HEK293 (cell line): ENCODE measurements at regions not wholly inside any gene's neighbourhood (a gene's known extent, or its start where the extent isn't known, plus 50 kb on each side); places are given as distances from the start of the nearest gene placed in this dataset.

ENCODE experiments used
- CTCF ChIA-PET: fragments of 350-600 bp; formaldehyde crosslinking; extraction: SDS; loops from one replicate; lab custom pipeline; 2021; ENCODE audit warnings: antibody characterized with exemption; lab: Yijun Ruan, JAX
- POLR2A ChIA-PET: fragments of 300-600 bp; formaldehyde crosslinking; extraction: SDS; loops from one replicate; lab custom pipeline; 2020; ENCODE audit warnings: antibody characterized with exemption, inconsistent platforms; lab: Yijun Ruan, JAX
- H3K27ac ChIP-seq: fragments of 200-500 bp; sonication (Bioruptor generic); 2 replicates; pipeline ENCODE4 v1.5.1; 2014; ENCODE audit warnings: low read depth, low read length, control low read depth, inconsistent platforms; ENCODE audit errors: extremely low read depth
- H3K36me3 ChIP-seq, 2 experiments: fragments of 200-500 bp in 1 of 2; sonication (Bioruptor generic) in 1 of 2; 1 replicate in 1 of 2; 2 replicates in 1 of 2; pipeline ENCODE4 v1.5.1; 2014 to 2017; ENCODE audit warnings: inconsistent platforms in 2 of 2, low read length in 2 of 2; ENCODE audit not compliant: control insufficient read depth in 2 of 2, insufficient read depth in 1 of 2
- H3K4me1 ChIP-seq: fragments of 200-500 bp; sonication (Bioruptor generic); 2 replicates; pipeline ENCODE4 v1.5.1; 2014; ENCODE audit warnings: mild to moderate bottlenecking, low read length, inconsistent platforms; ENCODE audit not compliant: control insufficient read depth, insufficient read depth
- H3K4me3 ChIP-seq: 2 replicates; pipeline ENCODE4 v1.5.1; 2011; ENCODE audit warnings: low read depth, mild to moderate bottlenecking, control low read depth, low read length, moderate library complexity
- H3K9me3 ChIP-seq: fragments of 200-500 bp; sonication (Bioruptor generic); 2 replicates; pipeline ENCODE4 v1.5.1; 2014; ENCODE audit warnings: low read depth, low read length, inconsistent platforms; ENCODE audit not compliant: control insufficient read depth, insufficient read depth
- EGR2 ChIP-seq: fragments of 450-650 bp; formaldehyde crosslinking; IDR thresholded peaks from 2 replicates; pipeline ENCODE4 v1.5.1; 2016; ENCODE audit warnings: low read depth, missing biosample characterization, missing genetic modification characterization
- HOXD13 ChIP-seq: sonication (generic); formaldehyde crosslinking; IDR thresholded peaks from 2 replicates; pipeline ENCODE4 v1.8.0; 2022; ENCODE audit warnings: missing genetic modification reagents, borderline replicate concordance
- SCRT1 ChIP-seq: fragments of 450-650 bp; formaldehyde crosslinking; IDR thresholded peaks from 2 replicates; pipeline ENCODE4 v1.5.1; 2016; ENCODE audit warnings: missing biosample characterization, missing genetic modification characterization, borderline replicate concordance
- WT1 ChIP-seq: fragments of 450-650 bp; formaldehyde crosslinking; IDR thresholded peaks from 2 replicates; pipeline ENCODE4 v1.5.1; 2016; ENCODE audit warnings: missing biosample characterization, missing genetic modification characterization
- YY2 ChIP-seq: fragments of 450-650 bp; formaldehyde crosslinking; IDR thresholded peaks from 2 replicates; pipeline ENCODE4 v1.5.1; 2016; ENCODE audit warnings: missing biosample characterization, missing genetic modification characterization
- ZBTB48 ChIP-seq: fragments of 450-650 bp; formaldehyde crosslinking; IDR thresholded peaks from 2 replicates; pipeline ENCODE4 v1.5.1; 2016; ENCODE audit warnings: missing biosample characterization, missing genetic modification characterization
- ZNF10 ChIP-seq: fragments of 450-650 bp; formaldehyde crosslinking; IDR thresholded peaks from 2 replicates; pipeline ENCODE4 v1.5.1; 2017; ENCODE audit warnings: missing biosample characterization, missing genetic modification characterization
- ZNF16 ChIP-seq: fragments of 450-650 bp; formaldehyde crosslinking; IDR thresholded peaks from 2 replicates; pipeline ENCODE4 v1.5.1; 2016; ENCODE audit warnings: low read depth, missing biosample characterization, missing genetic modification characterization
- ZNF174 ChIP-seq: fragments of 450-650 bp; formaldehyde crosslinking; IDR thresholded peaks from 2 replicates; pipeline ENCODE4 v1.5.0; 2017; ENCODE audit warnings: missing biosample characterization, mild to moderate bottlenecking, missing genetic modification characterization
- ZNF2 ChIP-seq: fragments of 450-650 bp; formaldehyde crosslinking; IDR thresholded peaks from 2 replicates; pipeline ENCODE4 v1.5.1; 2016; ENCODE audit warnings: missing biosample characterization, missing genetic modification characterization
- ZNF23 ChIP-seq: fragments of 450-650 bp; formaldehyde crosslinking; IDR thresholded peaks from 2 replicates; pipeline ENCODE4 v1.5.1; 2016; ENCODE audit warnings: missing biosample characterization, missing genetic modification characterization, borderline replicate concordance
- ZNF335 ChIP-seq: fragments of 450-650 bp; formaldehyde crosslinking; conservative IDR thresholded peaks from 2 replicates; pipeline ENCODE4 v1.5.1; 2016; ENCODE audit warnings: missing biosample characterization, missing genetic modification characterization
- ZNF521 ChIP-seq: fragments of 450-650 bp; formaldehyde crosslinking; IDR thresholded peaks from 2 replicates; pipeline ENCODE4 v1.5.1; 2017; ENCODE audit warnings: missing biosample characterization, mild to moderate bottlenecking, missing genetic modification characterization
- ZNF677 ChIP-seq: fragments of 450-650 bp; IDR thresholded peaks from 2 replicates; pipeline ENCODE4 v1.5.0; 2018; ENCODE audit warnings: missing biosample characterization, mild to moderate bottlenecking, missing genetic modification characterization, moderate library complexity
- TF ChIP-seq, protein P1 (sequence below): fragments of 450-650 bp; formaldehyde crosslinking; conservative IDR thresholded peaks from 2 replicates; pipeline ENCODE4 v1.5.1; 2016; ENCODE audit warnings: low read depth, missing biosample characterization, missing genetic modification characterization
- TF ChIP-seq, protein P2 (sequence below): fragments of 450-650 bp; formaldehyde crosslinking; IDR thresholded peaks from 2 replicates; pipeline ENCODE4 v1.5.1; 2016; ENCODE audit warnings: missing biosample characterization, missing genetic modification characterization
- TF ChIP-seq, protein P3 (sequence below): fragments of 450-650 bp; formaldehyde crosslinking; IDR thresholded peaks from 2 replicates; pipeline ENCODE4 v1.5.1; 2016; ENCODE audit warnings: missing biosample characterization, missing genetic modification characterization
- TF ChIP-seq, protein P4 (sequence below): fragments of 450-650 bp; formaldehyde crosslinking; IDR thresholded peaks from 2 replicates; pipeline ENCODE4 v1.5.1; 2017; ENCODE audit warnings: missing biosample characterization, missing genetic modification characterization
- TF ChIP-seq, protein P5 (sequence below): fragments of 450-650 bp; formaldehyde crosslinking; IDR thresholded peaks from 2 replicates; pipeline ENCODE4 v1.5.1; 2017; ENCODE audit warnings: missing biosample characterization, missing genetic modification characterization
- TF ChIP-seq, protein P6 (sequence below): fragments of 450-650 bp; formaldehyde crosslinking; IDR thresholded peaks from 2 replicates; pipeline ENCODE4 v1.5.1; 2016; ENCODE audit warnings: missing biosample characterization, missing genetic modification characterization

DNA sequence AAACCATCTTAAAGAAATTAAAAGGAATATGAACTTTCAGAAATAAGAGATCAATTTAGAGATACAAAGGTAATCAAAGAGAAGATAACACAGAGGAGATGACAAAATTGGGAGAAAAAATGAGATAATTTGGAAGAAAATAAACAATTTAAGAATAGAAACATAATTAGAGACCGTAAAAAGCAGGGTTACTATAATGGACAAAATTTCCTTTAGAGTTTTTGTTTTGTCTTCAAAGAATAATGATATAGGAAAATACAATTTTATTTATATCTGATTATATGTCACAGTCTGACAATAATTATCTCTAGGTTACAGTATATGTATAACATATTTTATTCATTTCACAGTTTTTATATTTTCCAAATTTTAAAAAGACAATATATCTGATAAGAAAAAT is 716.4 kb upstream of the ZNF804A start:
- POLR2A ChIA-PET, result no interaction called here
- H3K4me1 ChIP-seq, result no peaks in the 10 kb centered on the region
- CTCF ChIA-PET, result no interaction called here
- H3K27ac ChIP-seq, result no peak overlapping the region
- H3K9me3 ChIP-seq, result no peaks in the 10 kb centered on the region
- H3K4me3 ChIP-seq, result no peak overlapping the region
- no peaks in the 10 kb centered on the region for H3K36me3 ChIP-seq
- TF ChIP-seq EGR2 (tag by site-specific recombination) (no peak), HOXD13 (CRISPR knock-in tag) (no peak), ZNF174 (tag by site-specific recombination) (no peak), ZNF521 (no peak), YY2 (tag by site-specific recombination) (no peak), ZNF16 (no peak), SCRT1 (tag by site-specific recombination) (no peak), ZNF335 (tag by site-specific recombination) (no peak), WT1 (tag by site-specific recombination) (no peak), ZNF10 (tag by site-specific recombination) (no peak), ZNF677 (tag by site-specific recombination) (no peak), ZNF2 (no peak), ZBTB48 (tag by site-specific recombination) (no peak), ZNF23 (no peak)
- TF ChIP-seq, protein P1, sequence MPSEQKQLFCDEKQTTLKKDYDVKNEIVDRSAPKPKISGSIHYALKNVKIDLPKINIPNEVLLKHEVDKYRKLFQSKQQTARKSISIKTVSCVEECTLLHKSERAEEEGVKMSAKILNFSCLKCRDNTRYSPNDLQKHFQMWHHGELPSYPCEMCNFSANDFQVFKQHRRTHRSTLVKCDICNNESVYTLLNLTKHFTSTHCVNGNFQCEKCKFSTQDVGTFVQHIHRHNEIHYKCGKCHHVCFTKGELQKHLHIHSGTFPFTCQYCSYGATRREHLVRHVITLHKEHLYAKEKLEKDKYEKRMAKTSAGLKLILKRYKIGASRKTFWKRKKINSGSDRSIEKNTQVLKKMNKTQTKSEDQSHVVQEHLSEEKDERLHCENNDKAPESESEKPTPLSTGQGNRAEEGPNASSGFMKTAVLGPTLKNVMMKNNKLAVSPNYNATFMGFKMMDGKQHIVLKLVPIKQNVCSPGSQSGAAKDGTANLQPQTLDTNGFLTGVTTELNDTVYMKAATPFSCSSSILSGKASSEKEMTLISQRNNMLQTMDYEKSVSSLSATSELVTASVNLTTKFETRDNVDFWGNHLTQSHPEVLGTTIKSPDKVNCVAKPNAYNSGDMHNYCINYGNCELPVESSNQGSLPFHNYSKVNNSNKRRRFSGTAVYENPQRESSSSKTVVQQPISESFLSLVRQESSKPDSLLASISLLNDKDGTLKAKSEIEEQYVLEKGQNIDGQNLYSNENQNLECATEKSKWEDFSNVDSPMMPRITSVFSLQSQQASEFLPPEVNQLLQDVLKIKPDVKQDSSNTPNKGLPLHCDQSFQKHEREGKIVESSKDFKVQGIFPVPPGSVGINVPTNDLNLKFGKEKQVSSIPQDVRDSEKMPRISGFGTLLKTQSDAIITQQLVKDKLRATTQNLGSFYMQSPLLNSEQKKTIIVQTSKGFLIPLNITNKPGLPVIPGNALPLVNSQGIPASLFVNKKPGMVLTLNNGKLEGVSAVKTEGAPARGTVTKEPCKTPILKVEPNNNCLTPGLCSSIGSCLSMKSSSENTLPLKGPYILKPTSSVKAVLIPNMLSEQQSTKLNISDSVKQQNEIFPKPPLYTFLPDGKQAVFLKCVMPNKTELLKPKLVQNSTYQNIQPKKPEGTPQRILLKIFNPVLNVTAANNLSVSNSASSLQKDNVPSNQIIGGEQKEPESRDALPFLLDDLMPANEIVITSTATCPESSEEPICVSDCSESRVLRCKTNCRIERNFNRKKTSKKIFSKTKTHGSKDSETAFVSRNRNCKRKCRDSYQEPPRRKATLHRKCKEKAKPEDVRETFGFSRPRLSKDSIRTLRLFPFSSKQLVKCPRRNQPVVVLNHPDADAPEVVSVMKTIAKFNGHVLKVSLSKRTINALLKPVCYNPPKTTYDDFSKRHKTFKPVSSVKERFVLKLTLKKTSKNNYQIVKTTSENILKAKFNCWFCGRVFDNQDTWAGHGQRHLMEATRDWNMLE (tag by site-specific recombination), result no peak
- TF ChIP-seq, protein P2, sequence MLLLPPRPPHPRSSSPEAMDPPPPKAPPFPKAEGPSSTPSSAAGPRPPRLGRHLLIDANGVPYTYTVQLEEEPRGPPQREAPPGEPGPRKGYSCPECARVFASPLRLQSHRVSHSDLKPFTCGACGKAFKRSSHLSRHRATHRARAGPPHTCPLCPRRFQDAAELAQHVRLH (tag by site-specific recombination), result no peak
- TF ChIP-seq, protein P3, sequence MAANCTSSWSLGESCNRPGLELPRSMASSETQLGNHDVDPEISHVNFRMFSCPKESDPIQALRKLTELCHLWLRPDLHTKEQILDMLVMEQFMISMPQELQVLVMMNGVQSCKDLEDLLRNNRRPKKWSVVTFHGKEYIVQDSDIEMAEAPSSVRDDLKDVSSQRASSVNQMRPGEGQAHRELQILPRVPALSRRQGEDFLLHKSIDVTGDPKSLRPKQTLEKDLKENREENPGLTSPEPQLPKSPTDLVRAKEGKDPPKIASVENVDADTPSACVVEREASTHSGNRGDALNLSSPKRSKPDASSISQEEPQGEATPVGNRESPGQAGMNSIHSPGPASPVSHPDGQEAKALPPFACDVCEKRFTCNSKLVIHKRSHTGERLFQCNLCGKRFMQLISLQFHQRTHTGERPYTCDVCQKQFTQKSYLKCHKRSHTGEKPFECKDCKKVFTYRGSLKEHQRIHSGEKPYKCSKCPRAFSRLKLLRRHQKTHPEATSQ (tag by site-specific recombination), result no peak
- TF ChIP-seq, protein P4, sequence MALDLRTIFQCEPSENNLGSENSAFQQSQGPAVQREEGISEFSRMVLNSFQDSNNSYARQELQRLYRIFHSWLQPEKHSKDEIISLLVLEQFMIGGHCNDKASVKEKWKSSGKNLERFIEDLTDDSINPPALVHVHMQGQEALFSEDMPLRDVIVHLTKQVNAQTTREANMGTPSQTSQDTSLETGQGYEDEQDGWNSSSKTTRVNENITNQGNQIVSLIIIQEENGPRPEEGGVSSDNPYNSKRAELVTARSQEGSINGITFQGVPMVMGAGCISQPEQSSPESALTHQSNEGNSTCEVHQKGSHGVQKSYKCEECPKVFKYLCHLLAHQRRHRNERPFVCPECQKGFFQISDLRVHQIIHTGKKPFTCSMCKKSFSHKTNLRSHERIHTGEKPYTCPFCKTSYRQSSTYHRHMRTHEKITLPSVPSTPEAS, result no peak
- TF ChIP-seq, protein P5, sequence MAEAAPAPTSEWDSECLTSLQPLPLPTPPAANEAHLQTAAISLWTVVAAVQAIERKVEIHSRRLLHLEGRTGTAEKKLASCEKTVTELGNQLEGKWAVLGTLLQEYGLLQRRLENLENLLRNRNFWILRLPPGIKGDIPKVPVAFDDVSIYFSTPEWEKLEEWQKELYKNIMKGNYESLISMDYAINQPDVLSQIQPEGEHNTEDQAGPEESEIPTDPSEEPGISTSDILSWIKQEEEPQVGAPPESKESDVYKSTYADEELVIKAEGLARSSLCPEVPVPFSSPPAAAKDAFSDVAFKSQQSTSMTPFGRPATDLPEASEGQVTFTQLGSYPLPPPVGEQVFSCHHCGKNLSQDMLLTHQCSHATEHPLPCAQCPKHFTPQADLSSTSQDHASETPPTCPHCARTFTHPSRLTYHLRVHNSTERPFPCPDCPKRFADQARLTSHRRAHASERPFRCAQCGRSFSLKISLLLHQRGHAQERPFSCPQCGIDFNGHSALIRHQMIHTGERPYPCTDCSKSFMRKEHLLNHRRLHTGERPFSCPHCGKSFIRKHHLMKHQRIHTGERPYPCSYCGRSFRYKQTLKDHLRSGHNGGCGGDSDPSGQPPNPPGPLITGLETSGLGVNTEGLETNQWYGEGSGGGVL, result no peak
- TF ChIP-seq, protein P6, sequence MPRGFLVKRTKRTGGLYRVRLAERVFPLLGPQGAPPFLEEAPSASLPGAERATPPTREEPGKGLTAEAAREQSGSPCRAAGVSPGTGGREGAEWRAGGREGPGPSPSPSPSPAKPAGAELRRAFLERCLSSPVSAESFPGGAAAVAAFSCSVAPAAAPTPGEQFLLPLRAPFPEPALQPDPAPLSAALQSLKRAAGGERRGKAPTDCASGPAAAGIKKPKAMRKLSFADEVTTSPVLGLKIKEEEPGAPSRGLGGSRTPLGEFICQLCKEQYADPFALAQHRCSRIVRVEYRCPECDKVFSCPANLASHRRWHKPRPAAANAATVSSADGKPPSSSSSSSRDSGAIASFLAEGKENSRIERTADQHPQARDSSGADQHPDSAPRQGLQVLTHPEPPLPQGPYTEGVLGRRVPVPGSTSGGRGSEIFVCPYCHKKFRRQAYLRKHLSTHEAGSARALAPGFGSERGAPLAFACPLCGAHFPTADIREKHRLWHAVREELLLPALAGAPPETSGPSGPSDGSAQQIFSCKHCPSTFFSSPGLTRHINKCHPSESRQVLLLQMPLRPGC, result no peak
